Activated naive CD4-positive, alpha-beta T cell treated with anti-CD3 and anti-CD28 coated beads for 36 hours (primary cell): ENCODE measurements at regions not wholly inside any gene's neighbourhood (a gene's known extent, or its start where the extent isn't known, plus 50 kb on each side); places are given as distances from the start of the nearest gene placed in this dataset.

Experiments
- CTCF ChIA-PET: fragments of 350-600 bp; sonication (Branson Sonifier 250); formaldehyde crosslinking; loops from one replicate; lab custom pipeline; 2021; ENCODE audit warnings: antibody characterized with exemption; lab: Charles Lee
- DNase-seq: peaks from one replicate; pipeline ENCODE4 v3.0.0-alpha.2; 2020
- H3K27ac Mint-ChIP-seq: one replicate; pipeline ENCODE4 v1.8.0; 2021; ENCODE audit warnings: mild to moderate bottlenecking, mixed read lengths
- H3K27me3 Mint-ChIP-seq: one replicate; pipeline ENCODE4 v1.8.0; 2021; ENCODE audit warnings: low read depth, mixed read lengths
- H3K36me3 Mint-ChIP-seq: one replicate; pipeline ENCODE4 v1.8.0; 2021; ENCODE audit warnings: low read depth, mixed read lengths
- H3K4me1 Mint-ChIP-seq: one replicate; pipeline ENCODE4 v1.8.0; 2021; ENCODE audit warnings: low read depth, mixed read lengths
- H3K4me3 Mint-ChIP-seq: one replicate; pipeline ENCODE4 v1.8.0; 2021; ENCODE audit warnings: mild to moderate bottlenecking, moderate library complexity, mixed read lengths
- H3K9me3 Mint-ChIP-seq: one replicate; pipeline ENCODE4 v1.8.0; 2021; ENCODE audit warnings: mixed read lengths
- intact Hi-C: fragments of 100-400 bp; cut with micrococcal nuclease; formaldehyde crosslinking; loops from one replicate; pipeline ENCODE4 v1.15.1; 2023

DNA sequence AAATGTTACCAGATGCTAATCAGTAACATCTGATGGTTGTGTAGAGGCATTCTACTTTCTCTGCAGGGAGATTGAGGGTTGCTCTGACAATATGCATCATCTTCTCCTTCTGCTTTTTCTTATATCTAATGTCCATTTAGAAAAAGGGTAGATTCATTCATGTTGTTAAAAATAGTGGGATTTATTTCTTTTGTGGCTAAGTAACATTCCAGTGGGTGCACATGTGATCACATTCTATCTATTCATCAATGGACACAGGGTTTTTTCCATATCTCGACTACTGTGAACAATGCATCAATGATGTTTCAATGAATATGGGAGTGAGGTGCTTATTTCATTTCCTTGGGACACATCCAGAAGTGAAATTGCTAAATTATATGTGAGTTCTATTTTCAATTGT is 103.9 kb downstream of the CRPPA start:
- no peak for DNase-seq
- intact Hi-C loops = no loop called here
- no peaks in the 10 kb centered on the region for H3K4me1 Mint-ChIP-seq
- H3K36me3 Mint-ChIP-seq = no peaks in the 10 kb centered on the region
- CTCF ChIA-PET = no interaction called here
- H3K27ac Mint-ChIP-seq = no peak overlapping the region
- H3K9me3 Mint-ChIP-seq = no peaks in the 10 kb centered on the region
- no peaks in the 10 kb centered on the region for H3K27me3 Mint-ChIP-seq
- no peak overlapping the region for H3K4me3 Mint-ChIP-seq

DNA sequence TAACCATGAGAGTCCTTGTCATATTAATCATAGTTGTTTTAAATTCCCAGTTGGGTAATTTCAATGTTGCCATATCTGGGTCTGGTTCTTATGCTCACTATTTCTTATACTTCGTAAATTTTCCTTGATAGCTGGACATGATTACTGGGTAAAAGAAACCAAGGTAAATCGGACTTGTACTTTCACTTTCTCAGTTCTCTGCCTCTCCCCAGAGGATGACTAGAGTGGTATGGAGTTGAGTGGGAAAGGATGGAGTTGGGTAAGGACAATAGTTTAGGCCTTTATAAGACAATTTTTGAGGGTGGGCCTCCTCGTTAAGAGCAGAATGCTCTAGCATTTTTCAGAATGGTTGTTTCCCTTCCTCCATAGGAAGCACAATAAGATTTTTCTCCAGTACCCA is 106.1 kb downstream of the CRPPA start:
- Mint-ChIP-seq H3K4me3 (no peak overlapping the region), H3K27me3 (no peaks in the 10 kb centered on the region), H3K27ac (no peak overlapping the region), H3K9me3 (no peaks in the 10 kb centered on the region), H3K36me3 (no peaks in the 10 kb centered on the region), H3K4me1 (no peaks in the 10 kb centered on the region)
- intact Hi-C loops = no loop called here
- DNase-seq = no peak
- CTCF ChIA-PET = no interaction called here

DNA sequence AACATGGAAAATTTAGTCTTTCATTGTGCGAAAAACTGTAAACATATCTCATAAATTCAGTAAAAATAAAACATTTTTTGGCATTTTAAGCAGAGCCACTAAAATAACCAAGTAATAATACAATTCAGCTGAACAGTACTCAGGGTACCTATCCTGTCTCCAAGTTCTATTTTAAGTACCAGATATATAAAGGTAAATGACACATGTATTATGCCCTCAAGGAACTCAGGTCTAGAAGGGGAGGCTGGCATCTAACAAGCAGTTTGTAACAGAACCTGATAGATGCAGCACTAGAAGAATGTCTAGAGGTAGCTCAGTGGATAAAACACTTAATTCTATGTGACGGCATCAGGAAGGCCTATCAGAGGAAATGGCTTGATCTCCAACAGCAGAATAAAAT is 112.2 kb downstream of the CRPPA start:
- H3K27ac Mint-ChIP-seq = no peak overlapping the region
- no peaks in the 10 kb centered on the region for H3K4me1 Mint-ChIP-seq
- intact Hi-C loops = no loop called here
- CTCF ChIA-PET = no interaction called here
- no peak for DNase-seq
- no peaks in the 10 kb centered on the region for H3K27me3 Mint-ChIP-seq
- H3K36me3 Mint-ChIP-seq = no peaks in the 10 kb centered on the region
- no peak overlapping the region for H3K4me3 Mint-ChIP-seq
- H3K9me3 Mint-ChIP-seq = no peaks in the 10 kb centered on the region

DNA sequence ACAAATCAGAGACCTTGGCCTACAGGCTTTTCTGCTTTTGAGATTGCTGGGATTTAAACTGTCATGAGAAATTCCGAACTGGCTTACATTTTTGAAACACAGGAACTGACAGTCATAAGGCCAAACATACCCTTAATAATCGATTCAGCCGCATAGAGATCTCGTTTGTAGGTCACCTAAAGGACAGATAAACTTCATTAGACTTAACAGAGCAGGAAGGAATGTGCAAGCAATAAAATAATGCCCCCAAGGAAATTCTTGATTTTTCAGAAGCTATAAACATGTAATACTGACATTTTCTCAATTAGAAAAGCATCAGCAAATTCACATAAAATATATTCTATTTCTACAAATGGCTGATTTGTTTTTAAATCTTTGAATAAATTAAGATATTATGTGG is 120.0 kb downstream of the CRPPA start:
- no peak overlapping the region for H3K4me3 Mint-ChIP-seq
- no peaks in the 10 kb centered on the region for H3K4me1 Mint-ChIP-seq
- no peaks in the 10 kb centered on the region for H3K9me3 Mint-ChIP-seq
- intact Hi-C loops = no loop called here
- H3K27me3 Mint-ChIP-seq = no peaks in the 10 kb centered on the region
- no peak for DNase-seq
- CTCF ChIA-PET = no interaction called here
- H3K27ac Mint-ChIP-seq = no peak overlapping the region
- no peaks in the 10 kb centered on the region for H3K36me3 Mint-ChIP-seq

DNA sequence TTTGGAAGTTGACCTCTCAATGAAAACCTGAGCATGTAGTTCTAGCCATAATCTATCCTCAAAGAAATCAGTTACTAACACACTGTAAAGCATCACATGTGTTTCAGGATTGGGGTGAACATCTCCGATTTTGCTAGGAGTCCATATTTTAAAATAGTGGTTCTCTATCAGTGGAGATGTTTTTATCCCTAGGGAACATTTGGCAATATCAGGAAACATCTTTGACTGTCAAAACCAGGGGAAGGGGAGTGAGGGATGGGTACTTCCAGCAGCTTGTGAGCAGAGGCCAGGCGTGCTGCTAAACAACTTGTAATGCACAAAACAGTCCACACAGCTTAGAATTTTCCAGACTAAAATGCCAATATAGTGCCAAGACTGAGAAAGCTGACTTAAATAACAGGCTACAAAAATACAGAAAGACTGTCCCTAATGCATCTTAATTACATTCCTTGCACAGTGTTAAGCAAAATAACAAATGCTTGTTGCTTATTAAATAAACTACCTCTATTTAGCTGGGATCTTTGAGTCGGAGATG is 120.9 kb downstream of the CRPPA start:
- Mint-ChIP-seq H3K4me1 (no peaks in the 10 kb centered on the region), H3K27me3 (no peaks in the 10 kb centered on the region), H3K9me3 (no peaks in the 10 kb centered on the region), H3K36me3 (no peaks in the 10 kb centered on the region), H3K4me3 (no peak overlapping the region), H3K27ac (no peak overlapping the region)
- no peak for DNase-seq
- CTCF ChIA-PET = no interaction called here
- intact Hi-C loops = no loop called here

DNA sequence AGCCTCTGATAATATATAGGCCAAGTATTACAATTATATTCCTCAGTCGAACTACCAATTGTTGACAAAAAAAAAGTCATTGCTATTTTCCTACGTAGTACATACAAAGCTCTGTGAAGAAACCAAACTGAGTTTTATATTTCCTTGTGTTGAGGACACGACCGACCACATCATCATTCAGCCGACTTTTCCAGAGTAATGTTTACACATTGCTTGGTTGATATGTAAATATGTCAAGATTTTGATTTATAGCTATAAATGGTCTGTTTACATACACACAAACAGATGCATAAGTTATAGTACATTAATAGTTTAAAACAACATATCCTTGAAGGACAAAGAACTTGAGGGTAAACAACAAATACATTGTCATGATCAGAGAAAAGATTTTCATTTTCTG is 121.5 kb downstream of the CRPPA start:
- Mint-ChIP-seq H3K9me3 (no peaks in the 10 kb centered on the region), H3K27ac (no peak overlapping the region), H3K4me1 (no peaks in the 10 kb centered on the region), H3K4me3 (no peak overlapping the region), H3K36me3 (no peaks in the 10 kb centered on the region), H3K27me3 (no peaks in the 10 kb centered on the region)
- intact Hi-C loops = no loop called here
- CTCF ChIA-PET = no interaction called here
- no peak for DNase-seq

GRCh38 chr7:16298221-16298620 is 123.1 kb downstream of the CRPPA start:
- Mint-ChIP-seq H3K36me3 (no peaks in the 10 kb centered on the region), H3K9me3 (no peaks in the 10 kb centered on the region), H3K27me3 (no peaks in the 10 kb centered on the region), H3K27ac (no peak overlapping the region), H3K4me1 (no peaks in the 10 kb centered on the region), H3K4me3 (no peak overlapping the region)
- no peak for DNase-seq
- CTCF ChIA-PET = no interaction called here
- intact Hi-C loops = no loop called here

GRCh38 chr7:16295558-16295957 is 125.8 kb downstream of the CRPPA start:
- CTCF ChIA-PET = no interaction called here
- Mint-ChIP-seq H3K4me1 (no peaks in the 10 kb centered on the region), H3K9me3 (no peaks in the 10 kb centered on the region), H3K36me3 (no peaks in the 10 kb centered on the region), H3K27ac (no peak overlapping the region), H3K27me3 (no peaks in the 10 kb centered on the region), H3K4me3 (no peak overlapping the region)
- DNase-seq = no peak
- intact Hi-C loops = no loop called here

- Mint-ChIP-seq H3K4me3 (no peak overlapping the region), H3K27ac (no peak overlapping the region), H3K27me3 (no peaks in the 10 kb centered on the region), H3K36me3 (no peaks in the 10 kb centered on the region), H3K9me3 (no peaks in the 10 kb centered on the region), H3K4me1 (no peaks in the 10 kb centered on the region)
- CTCF ChIA-PET = no interaction called here
- intact Hi-C loops = no loop called here
- no peak for DNase-seq
Measured at GRCh38 chr7:16293669-16294425, 127.5 kb downstream of the CRPPA start.

DNA sequence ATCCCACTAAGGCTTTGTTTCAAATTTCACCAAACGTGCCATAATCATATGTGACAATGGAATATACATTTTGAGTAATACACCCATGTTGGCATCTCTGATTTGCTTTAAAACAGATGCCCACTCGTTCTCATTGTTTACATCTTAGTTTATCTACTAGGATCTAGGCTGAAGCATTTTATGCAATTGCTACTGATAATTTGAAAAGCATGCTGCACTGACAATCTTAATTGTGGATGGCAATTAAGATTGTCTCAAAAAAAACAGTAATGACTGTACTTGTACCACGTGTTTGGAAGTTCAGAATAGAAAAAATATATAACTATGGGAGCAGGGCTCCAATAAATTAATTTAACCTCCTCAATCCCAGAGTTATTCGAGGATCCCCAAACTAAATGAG is 136.8 kb downstream of the CRPPA start:
- H3K27ac Mint-ChIP-seq = no peak overlapping the region
- CTCF ChIA-PET = no interaction called here
- no peak for DNase-seq
- no peaks in the 10 kb centered on the region for H3K9me3 Mint-ChIP-seq
- no peak overlapping the region for H3K4me3 Mint-ChIP-seq
- no peaks in the 10 kb centered on the region for H3K36me3 Mint-ChIP-seq
- intact Hi-C loops = no loop called here
- no peaks in the 10 kb centered on the region for H3K27me3 Mint-ChIP-seq
- H3K4me1 Mint-ChIP-seq = no peaks in the 10 kb centered on the region

DNA sequence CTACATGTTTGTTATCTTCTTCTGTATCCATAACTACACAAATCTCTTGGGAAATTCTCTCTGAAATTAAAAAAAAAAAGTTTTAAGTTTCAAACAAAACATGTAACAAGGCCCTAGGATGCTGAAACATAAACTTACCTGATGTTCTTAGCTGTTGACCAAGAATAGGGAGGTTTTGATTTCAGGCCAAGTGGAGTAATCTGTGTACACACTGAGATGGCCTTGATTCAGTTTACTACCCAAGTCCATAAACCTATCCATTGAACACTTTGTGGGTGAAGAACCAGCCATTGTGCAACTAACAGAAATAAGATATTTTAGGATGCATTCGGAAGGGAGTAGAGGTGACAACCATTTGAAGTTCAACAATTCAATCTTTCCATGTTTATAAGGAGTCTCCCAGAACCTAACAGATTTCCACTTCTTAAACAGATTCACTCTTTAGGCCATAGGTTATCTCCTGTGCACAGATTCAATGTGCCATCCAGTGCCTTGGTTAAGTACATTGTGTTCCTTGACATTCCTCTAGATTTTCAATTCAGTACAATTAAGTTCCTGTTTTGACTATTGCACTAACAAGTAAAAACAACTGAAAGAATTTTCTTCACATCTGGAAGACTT is 143.1 kb downstream of the CRPPA start:
- Mint-ChIP-seq H3K9me3 (no peaks in the 10 kb centered on the region), H3K4me3 (no peak overlapping the region), H3K4me1 (no peaks in the 10 kb centered on the region), H3K27me3 (no peaks in the 10 kb centered on the region), H3K27ac (no peak overlapping the region), H3K36me3 (no peaks in the 10 kb centered on the region)
- intact Hi-C loops = no loop called here
- CTCF ChIA-PET = no interaction called here
- no peak for DNase-seq

DNA sequence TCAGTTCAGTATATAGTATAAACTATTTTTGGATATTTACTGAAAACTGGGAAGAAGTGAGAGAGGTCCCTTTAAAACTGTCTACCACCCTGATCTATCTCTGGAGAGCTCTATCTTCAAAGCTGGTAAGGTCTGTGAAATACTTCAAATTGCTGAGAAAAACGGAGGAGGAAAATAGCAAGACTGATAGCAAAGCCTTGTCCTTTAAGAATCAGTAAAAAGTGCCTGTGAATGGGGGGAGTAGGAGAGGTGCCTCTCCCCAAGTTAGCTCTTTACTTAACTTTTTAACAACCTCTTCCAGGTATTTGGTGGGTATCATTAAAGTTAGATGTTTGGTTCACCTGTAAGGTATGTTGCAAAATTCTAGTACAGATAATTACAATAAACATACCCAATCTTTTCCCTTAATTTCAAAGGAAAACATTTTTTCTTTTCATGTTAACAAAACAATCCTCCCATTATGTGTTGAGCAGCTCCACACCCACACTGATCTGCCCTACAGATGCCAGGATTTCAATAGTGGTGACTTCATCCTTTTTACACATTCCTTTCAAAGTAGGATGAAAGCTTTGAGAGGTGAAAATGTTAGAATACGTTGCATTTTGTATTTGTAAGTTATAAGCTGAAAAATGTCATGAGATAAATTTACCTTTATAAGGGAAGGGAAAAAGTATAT is 149.2 kb downstream of the CRPPA start:
- Mint-ChIP-seq H3K27me3 (no peaks in the 10 kb centered on the region), H3K27ac (no peak overlapping the region), H3K36me3 (no peaks in the 10 kb centered on the region), H3K4me3 (no peak overlapping the region), H3K9me3 (no peaks in the 10 kb centered on the region), H3K4me1 (no peaks in the 10 kb centered on the region)
- CTCF ChIA-PET = no interaction called here
- intact Hi-C loops = no loop called here
- no peak for DNase-seq
